NCI-H460 (cell line): ENCODE measurements at regions not wholly inside any gene's neighbourhood (a gene's known extent, or its start where the extent isn't known, plus 50 kb on each side); places are given as distances from the start of the nearest gene placed in this dataset.

Experiments
- DNase-seq: peaks from one replicate; pipeline ENCODE4 v3.0.0-alpha.2; 2016; ENCODE audit warnings: low read depth; ENCODE audit errors: extremely low read depth

DNA sequence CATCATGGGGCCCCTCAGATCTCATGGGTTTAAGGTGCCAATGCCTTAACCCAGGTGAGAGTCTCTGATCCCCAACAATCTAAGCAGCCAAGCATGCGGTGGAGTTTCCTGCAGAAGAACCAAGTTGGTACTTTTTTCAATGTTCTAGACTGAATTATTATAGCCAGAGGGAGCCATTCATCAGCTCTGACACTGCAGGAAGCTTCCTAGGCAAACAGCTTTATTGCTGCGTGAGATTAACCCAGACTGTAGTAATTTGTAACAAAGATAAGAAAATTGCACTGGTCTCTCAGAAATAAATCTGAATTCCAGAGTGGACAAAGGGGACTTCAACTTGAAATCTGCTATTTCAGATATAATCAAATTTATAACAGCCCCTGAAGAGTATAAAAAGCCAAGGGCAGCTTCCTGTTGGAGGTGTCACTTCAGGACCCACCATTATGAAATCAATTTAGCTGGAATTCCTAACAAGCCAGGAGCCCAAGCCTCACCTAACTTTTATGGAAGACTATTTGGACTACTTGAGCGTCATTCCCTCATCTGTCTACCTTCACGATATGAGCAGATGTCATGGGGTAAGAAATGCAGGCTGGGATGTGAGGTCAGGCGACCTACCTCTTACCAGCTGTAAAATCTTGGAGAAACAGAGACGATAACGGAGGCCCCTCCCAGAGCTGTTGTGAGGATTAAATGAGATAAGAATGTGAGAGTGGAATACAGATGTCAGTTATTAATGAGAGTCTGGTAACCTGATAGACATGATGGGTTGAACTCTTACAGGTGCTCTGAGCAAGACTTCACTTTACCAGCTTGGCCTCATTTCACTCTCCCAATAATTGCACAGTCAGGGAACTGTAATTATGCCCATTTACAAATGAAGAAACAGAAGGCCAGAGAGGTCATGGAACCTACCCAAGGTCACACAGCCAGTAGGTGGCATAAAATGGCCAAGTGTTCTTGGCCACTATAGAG lies 135.1 kb downstream of the RRAGC start:
- no peak for DNase-seq

DNA sequence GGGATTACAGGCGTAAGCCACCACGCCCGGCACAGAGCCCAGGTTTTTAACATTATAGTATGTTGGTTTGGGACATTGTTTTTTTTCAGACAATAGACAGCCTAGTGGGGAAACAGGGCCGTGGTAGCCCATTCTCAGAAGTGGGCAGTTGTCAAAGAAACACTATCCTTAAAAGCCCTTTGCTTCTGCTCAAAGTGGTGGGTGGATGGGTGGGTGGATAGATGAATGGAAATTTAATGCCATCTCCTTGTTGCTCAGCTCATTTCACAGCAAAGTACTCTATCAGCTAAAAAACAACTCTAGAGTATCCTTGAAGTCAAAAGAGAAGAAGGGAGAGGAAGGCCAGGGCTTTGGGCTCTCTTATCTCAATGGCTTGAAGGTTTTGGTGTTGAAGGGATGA lies 137.8 kb downstream of the RRAGC start:
- no peak for DNase-seq

DNA sequence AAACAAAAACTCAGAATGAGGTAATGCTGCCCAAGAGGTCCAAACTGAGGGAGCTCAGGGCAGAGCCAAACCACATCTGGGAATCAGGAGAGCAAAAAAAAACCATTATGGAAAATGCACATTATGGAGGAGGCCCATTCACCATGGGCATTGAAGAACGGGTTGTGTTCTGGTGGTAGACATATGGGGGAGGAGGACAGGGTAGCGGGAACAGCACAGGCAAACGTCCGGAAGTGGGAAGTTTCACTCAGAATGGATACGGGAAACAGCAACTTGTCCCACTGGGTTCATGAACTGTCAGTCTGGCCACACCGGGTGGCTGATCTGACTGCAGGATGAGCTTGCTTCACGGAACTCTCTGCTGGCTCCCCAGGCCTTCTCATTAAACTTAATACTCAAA lies 139.7 kb downstream of the RRAGC start:
- DNase-seq: no peak

DNA sequence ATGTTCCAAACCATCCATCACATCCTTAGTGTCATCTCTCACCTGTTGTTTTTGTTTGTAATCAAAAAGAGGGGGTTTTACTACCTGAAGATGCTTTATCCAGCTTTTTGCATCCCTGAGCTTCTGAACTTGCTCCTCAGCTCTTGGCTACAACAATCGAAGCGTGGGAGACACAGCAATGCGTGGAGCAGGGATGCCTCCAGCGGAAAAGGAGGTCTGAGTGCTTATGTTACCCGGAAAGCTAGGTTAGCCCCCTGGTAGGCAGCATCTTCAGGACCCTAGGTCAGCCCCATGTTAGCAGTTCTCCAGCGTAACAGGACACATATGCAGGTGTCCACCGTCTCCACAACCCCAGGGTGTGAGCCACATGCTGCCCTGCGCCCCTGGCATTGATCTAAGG lies 141.5 kb downstream of the RRAGC start:
- no peak for DNase-seq

DNA sequence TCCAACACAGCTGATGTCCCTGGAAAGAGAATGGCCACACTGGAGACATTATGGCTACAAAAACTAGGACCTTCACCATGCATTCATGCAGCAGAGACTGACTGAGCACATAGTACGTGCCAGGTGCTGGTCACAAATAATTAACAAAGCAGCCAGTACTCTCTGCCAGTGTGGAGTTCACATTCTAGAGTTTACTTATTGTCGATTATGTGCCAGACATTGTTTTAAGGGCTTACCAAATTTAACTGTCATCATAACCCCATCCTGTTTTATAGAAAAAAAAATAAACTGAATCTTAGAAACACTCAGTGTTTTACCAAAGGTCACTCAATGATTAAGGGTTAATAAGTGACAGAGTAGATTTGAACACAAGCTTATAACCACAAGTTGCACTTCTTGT lies 143.3 kb downstream of the RRAGC start:
- no peak for DNase-seq

DNA sequence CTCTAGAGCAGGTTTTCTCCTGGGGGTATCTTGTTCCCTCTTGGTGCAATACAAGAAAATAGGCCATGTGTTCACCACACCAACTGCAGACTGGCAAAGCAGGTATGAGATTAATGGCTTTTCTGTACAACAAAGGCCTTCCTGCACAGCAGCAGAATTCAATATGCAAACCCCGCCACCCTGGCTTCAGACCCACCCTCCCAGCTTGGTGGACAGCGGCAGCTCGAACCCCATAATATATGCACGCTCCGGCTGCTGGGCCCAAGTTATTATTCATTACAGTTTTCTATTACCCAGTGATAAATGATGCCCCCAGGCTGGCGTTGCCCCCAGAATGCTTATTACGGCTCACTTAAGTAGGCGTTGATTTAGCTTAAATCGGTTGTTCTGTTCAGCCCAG lies 144.2 kb downstream of the RRAGC start:
- DNase-seq: no peak

DNA sequence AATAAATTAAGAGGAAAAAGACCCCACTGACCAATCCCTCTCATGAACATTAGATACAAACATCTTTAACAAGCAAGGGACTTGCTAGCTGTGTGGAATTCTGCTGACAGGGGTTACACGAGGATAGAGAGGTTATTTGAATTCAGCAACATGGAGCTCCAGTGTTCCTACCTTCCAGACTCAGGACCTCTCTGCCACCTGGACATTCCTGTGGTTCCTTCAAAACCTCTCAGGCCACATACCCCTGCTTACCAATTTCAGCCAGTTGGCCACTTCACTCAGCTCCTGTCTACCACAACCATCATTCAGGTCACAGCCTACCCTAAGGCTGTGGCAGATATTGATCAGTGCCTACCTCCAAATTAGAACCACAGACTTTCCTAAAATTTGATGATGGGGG lies 147.5 kb downstream of the RRAGC start:
- no peak for DNase-seq

DNA sequence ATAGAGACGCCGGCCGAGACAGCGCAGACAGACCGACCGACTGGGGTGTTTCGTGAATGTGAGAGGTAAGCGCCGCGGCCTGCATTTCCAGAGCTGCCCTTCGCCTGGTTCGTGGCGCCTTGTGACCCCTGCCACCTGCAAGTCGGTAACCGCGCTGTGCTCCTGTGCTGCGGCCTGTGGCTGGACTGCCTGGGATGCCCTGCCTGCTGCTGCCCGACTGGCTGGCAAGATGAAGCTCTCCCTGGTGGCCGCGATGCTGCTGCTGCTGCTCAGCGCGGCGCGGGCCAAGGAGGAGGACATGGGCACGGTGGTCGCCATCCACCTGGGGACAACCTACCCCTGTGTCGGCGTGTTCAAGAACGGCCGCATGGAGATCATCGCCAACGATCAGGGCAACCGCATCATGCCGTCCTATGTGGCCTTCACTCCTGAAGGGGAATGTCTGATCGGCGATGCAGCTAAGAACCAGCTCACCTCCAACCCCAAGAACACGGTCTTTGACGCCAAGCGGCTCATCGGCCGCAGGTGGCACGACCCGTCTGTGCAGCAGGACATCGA lies 150.8 kb downstream of the RRAGC start:
- DNase-seq: no peak

DNA sequence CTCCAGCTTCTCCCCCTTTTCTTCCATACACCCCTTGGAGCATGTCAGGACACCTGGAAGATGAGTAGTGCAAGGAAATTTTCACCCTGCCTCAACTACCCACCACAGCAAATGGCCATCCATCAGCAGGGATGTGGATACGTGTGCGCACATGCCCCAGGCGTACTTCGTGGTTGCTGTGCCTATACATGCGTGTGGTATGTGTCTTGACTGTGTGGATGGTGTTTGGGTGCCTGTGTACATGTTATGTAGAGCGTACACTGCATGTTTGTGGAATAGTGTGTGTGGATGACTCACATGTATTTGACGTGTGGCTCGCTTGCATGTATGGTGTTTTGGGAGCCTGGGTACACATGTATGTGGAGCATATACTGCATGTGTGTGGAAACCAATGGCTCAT lies 158.5 kb downstream of the RRAGC start:
- no peak for DNase-seq

DNA sequence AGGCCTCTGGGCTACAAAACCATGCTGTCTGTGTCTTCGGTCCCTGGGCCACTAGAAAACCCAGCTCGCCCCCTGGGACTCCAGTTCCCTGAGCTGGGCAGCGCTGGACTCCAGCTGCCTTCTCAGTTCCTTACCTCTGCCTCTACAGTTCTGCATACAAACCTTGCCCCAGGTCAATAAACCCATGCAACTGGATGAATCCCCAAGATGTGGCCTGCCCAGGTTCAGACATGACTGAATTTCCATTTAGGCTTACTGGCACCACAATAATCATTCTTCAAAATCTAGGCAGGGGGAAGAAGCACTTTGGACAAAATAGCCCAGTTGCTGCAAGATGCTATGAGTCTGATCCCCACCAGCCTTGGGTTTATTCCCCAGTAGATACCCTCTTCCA lies 159.5 kb downstream of the RRAGC start:
- DNase-seq: no peak

DNA sequence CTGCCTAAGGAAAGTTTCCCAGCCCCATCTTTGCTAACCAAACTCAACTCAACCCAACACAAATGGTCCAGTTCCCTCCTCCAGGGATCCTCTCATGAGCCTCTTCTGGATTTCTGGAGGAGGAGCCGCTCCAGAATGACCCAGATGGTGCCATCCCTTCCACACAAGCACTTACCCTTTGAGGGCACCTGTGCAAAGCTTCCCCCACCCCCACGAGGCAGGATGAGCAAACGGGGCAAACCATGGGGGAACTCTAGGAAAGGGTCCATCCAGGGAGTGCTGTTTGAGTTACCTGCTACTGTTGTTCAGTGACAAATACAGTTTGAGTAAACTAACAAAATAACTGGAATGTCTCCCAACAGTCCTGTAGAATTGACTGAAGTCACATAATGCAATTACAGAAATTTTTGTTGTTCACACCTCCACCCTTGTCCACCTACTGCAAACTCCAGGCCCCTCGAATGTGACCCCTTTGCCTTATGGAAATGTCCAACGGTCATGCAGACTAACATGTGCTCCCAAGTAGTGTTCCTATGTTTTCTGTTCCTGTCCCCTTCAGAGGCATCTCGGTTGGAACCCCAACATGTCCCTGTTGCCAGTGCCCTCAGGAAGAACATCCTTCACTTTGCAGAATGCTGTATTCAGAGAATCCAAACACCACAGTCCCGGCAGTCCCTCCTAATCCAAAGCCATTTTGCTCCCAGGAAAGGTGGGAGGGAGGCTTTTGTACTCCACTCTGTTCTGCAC lies 160.1 kb downstream of the RRAGC start:
- no peak for DNase-seq

DNA sequence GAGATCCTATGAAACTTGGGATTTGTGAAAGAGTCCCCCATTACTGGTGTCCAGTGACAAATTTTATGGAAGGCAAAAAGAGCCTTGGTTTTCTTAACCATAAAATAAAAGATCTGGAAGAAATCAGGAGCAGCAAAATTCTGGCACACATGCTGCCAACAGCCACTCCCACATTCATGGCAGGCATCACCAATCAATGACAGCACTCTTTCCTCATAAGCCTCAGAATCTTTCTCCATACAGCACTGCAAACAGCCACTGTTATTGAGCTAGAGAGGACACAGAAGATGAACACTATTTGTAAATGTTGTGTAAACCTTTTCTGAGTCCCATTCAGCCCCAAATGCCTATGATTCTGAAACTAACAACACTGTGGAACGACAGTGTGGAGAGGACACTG lies 162.2 kb downstream of the RRAGC start:
- no peak for DNase-seq

DNA sequence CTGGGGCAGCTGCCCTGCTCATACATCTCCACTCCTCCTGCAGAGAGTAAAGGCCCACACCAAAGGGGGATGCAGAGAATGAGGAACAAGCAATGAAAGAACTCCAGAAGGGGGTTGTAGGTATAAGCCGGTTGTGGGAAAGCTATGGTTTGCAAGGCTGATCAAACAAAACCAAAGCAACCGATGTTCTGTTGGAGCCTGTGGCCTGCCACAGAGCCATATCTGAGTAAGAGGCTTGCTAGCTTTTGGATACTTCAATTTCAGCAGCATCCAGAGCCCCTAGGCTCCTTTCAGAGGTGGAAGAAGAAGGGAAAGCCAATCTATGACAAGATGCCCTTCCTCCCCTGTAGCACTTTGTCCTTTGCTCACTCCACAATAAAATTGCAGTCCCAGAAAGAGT lies 163.2 kb downstream of the RRAGC start:
- no peak for DNase-seq

DNA sequence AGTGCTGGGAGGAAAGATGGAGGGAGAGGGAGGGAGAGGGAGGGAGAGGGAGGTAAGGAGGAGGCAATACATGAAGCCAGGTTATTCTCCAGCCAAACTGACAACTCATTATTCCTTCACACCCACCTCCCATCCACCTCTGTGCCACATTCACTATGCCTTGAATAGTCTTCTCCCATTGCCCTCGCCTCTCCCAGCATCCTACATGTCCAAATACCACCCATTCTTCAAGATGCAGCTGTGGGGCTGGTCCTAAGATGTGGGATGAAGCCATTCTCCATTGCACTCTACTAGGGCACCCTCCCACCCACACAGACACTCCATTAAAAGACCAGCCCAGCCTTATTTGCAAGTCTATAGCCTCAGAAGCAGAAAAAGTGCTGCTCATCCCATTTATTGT lies 165.8 kb downstream of the RRAGC start:
- no peak for DNase-seq

DNA sequence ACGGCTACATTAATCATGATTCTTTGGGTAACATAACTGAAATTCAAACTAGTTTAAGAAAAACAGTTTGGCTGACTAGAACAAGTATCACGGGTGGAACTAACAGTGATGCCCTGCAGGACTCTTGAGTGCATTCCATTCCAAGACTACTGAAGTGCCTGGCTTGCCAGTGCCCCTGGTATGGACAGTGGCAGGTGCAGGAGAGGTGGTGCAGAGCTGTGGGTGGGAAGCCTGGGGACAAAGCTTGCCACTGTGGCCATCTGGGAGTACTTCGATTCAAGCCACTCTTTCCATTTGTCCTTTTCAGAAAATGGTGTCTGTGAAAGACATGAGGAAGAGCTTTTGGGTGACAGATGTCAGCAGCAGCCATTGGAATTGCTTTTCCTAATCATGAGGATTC lies 166.5 kb downstream of the RRAGC start:
- DNase-seq: no peak

DNA sequence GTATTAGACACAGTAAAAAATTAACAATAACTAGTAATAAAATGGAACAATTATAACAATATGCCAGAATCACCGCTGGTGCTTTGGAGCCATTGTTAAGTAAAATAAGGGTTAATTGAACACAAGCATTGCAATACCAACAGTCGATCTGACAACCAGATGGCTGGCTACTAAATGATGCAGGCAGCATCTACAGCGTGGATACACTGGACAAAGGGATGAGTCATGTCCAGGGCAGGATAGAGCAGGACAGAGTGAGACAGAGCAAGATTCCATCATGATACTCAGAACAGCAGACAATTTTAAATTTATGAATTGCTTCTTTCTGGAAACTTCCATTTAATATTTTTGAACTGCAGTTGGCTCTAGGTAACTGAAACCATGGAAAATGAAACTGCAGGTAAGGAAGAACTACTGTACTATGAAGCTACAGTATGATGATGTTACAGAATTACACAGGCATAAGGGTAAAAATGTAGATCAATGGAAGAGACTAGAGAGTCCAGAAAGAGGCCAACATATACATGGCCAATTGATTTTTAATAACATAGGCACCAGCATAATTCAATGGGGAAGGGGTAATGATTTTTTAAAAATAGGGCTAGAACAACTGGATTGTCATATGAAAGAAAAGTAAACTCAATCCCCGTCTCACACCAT lies 168.7 kb downstream of the RRAGC start:
- DNase-seq: no peak

DNA sequence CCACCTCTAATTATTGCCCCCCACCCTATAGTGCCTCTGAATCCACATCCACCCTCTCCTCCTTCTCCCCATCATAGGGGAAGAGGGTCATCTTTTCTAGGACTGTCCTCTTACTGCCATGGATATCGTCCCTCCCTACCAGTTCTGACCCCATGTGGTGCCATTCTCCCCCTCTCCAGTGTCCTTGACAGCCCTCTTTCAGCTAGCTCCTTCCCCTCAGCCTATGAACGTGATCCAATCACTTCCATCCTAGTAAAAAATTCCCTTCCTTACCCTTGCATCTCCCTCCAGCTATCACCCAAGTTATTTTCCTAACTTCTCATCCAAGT lies 172.7 kb downstream of the RRAGC start:
- no peak for DNase-seq

DNA sequence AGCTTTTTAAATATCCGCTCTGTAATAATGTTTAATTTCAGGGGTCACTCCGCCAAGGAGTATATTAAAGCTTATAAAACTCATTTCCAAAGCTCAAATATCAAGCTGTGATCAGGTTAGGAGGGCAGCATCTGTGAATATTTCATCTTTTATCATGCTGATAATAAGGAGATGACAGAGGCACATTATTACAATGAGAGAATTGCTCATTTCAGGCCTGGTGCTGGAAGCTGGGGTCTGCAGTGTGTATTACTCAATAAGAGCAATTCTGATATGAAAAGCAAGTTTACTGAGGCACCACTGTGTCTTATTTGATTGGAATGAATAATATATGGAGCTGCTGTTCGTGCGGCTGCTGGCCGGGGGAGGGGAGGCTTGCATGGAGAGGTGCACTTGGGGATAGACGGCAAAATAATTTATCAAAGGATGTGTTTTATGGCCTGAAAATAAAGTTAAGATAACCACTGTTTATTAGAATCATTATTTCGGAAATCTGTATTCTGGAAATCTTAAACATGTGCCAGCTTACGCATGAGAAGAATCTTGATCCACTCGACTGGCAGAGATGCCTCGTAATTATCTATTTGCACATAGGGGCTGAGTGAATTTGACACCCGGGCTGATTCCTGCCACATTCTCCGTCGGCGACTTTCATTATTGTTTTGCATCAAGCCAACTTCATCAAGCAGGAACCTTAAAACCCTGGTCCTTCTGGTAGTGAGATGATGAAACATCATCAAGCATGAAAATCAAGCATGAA lies 173.2 kb downstream of the RRAGC start:
- DNase-seq: no peak

DNA sequence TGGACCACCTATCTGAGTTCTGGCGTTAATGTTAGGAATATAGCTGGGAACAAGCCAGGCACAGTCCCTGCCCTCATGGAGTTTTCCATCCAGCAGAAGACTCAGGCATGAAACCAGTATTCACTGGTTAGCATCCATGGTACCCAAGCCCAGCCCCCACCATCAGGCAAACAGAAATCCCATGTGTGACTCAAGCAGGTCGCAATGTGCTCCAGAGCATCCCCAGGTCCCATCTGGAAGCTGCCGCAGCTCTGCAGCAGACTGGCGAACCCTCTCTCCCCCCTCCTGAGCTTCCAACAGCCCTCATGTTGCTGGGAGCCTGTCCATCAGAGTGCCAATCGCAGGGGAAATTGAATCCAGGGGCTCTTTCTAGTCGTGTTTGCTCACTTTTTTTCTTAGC lies 174.2 kb downstream of the RRAGC start:
- no peak for DNase-seq

DNA sequence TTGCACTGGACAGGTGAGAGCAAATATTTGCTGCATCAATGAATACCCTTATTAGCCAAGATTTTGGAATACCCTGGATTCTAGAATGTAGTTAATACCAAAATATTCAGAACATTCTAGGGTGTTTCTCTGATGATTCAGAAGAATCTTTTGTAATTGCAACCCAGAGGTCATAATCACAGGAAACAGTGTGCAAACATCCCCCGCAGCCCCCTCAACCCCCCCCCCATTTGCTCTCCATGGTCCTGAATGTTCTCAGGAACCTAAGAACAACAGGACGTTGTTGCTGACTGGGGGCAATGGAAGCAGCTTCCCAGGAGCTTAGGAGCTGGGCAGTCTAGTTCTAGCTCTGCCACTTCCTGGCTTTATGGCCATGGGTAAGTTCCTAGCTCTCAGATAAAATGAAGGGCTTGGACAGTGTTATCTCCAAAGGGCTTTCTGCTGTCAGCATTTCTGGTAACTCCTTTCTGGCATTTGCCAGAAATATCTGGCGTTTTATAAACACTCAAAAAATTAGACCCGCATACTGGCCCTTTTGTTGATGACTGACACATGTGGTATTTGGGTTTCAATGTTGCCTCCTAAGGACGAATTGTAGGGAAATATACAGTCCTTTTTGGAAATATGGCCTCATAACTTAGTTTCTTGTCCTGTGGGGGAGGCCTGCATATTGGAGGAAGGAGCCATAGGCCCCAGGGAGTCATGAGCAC lies 178.6 kb downstream of the RRAGC start:
- no peak for DNase-seq
